Activated CD4-positive, alpha-beta T cell treated with anti-CD3 and anti-CD28 coated beads for 48 hours (primary cell): ENCODE measurements at regions not wholly inside any gene's neighbourhood (a gene's known extent, or its start where the extent isn't known, plus 50 kb on each side); places are given as distances from the start of the nearest gene placed in this dataset.

Experiments used
- DNase-seq: peaks from one replicate; pipeline ENCODE4 v3.0.0-alpha.2; 2020

- DNase-seq: no peak
These were observed 269.3 kb upstream of the ANO3 start for GRCh38 chr11:26062660-26063059.

- no peak for DNase-seq
These were observed 268.0 kb upstream of the ANO3 start for GRCh38 chr11:26063915-26064314.

- no peak for DNase-seq
These were observed 266.0 kb upstream of the ANO3 start for GRCh38 chr11:26065944-26066343.

GRCh38 chr11:26070714-26071380, 261.1 kb upstream of the ANO3 start:
- DNase-seq: no peak

- no peak for DNase-seq
These were observed 259.2 kb upstream of the ANO3 start for GRCh38 chr11:26072614-26073153.

GRCh38 chr11:26073646-26074045, 258.3 kb upstream of the ANO3 start:
- no peak for DNase-seq

- DNase-seq: no peak
These were observed 255.5 kb upstream of the ANO3 start for GRCh38 chr11:26076233-26076990.

GRCh38 chr11:26078231-26078821, 253.6 kb upstream of the ANO3 start:
- DNase-seq: no peak

- DNase-seq: no peak
These were observed 247.6 kb upstream of the ANO3 start for GRCh38 chr11:26084313-26084712.

GRCh38 chr11:26086028-26086427, 245.9 kb upstream of the ANO3 start:
- no peak for DNase-seq

GRCh38 chr11:26087120-26087935, 244.6 kb upstream of the ANO3 start:
- DNase-seq: no peak

- DNase-seq: no peak
These were observed 243.5 kb upstream of the ANO3 start for GRCh38 chr11:26088391-26088790.

GRCh38 chr11:26090651-26091050, 241.3 kb upstream of the ANO3 start:
- DNase-seq: no peak

- DNase-seq: no peak
These were observed 238.7 kb upstream of the ANO3 start for GRCh38 chr11:26093206-26093605.

GRCh38 chr11:26095340-26095739, 236.6 kb upstream of the ANO3 start:
- DNase-seq: no peak

GRCh38 chr11:26096451-26096850, 235.5 kb upstream of the ANO3 start:
- no peak for DNase-seq

- no peak for DNase-seq
These were observed 229.6 kb upstream of the ANO3 start for GRCh38 chr11:26102325-26102724.

- DNase-seq: no peak
These were observed 226.0 kb upstream of the ANO3 start for GRCh38 chr11:26105762-26106423.

- DNase-seq: no peak
These were observed 225.2 kb upstream of the ANO3 start for GRCh38 chr11:26106726-26107125.

GRCh38 chr11:26109658-26110368, 222.1 kb upstream of the ANO3 start:
- no peak for DNase-seq

GRCh38 chr11:26112264-26112663, 219.7 kb upstream of the ANO3 start:
- DNase-seq: no peak

GRCh38 chr11:26121466-26121865, 210.5 kb upstream of the ANO3 start:
- no peak for DNase-seq
